A549 (cell line): ENCODE measurements at regions not wholly inside any gene's neighbourhood (a gene's known extent, or its start where the extent isn't known, plus 50 kb on each side); places are given as distances from the start of the nearest gene placed in this dataset.

ENCODE experiments used
- ATAC-seq, 2 experiments: fragments of 200-7000 bp in 1 of 2; fragments of >200 bp in 1 of 2; cut with Nextera tagmentation in 1 of 2; cut with Tn5 transposase in 1 of 2; 3 replicates each; pipeline versions ENCODE4 v1.8.0 to v1.9.1; 2018 to 2020; ENCODE audit warnings: mild to moderate bottlenecking in 1 of 2, moderate library complexity in 1 of 2
- CTCF ChIA-PET: fragments of 300-600 bp; sonication (Branson Sonifier 250); formaldehyde crosslinking; extraction: SDS; loops from one replicate; lab custom pipeline; 2021; ENCODE audit warnings: antibody characterized with exemption, inconsistent platforms; lab: Yijun Ruan, JAX
- POLR2A ChIA-PET: fragments of 350-600 bp; formaldehyde crosslinking; extraction: SDS; loops from one replicate; lab custom pipeline; 2021; ENCODE audit warnings: antibody characterized with exemption, inconsistent platforms; lab: Yijun Ruan, JAX
- DNase-seq, 2 experiments: peaks; one replicate each; pipeline versions ENCODE4 v3.0.0 to v3.0.0-alpha.2; 2011 to 2016; ENCODE audit warnings: low read depth in 1 of 2, low spot score in 1 of 2
- FAIRE-seq: peaks from 2 replicates; lab custom pipeline; 2011; peaks lifted over from hg19 to GRCh38; lab: Jason Lieb, UNC
- H3K27ac ChIP-seq, 2 experiments: fragments of >200 bp; sonication (Bioruptor Twin); formaldehyde crosslinking; 3 replicates each; pipeline ENCODE4 v1.5.1; 2016 to 2017
- H3K4me1 ChIP-seq: fragments of >200 bp; sonication (Bioruptor Twin); formaldehyde crosslinking; 3 replicates; pipeline ENCODE4 v1.6.1; 2016
- H3K4me2 ChIP-seq: fragments of >200 bp; sonication (Bioruptor Twin); formaldehyde crosslinking; 3 replicates; pipeline ENCODE4 v1.6.1; 2016
- H3K4me3 ChIP-seq: fragments of >200 bp; sonication (Bioruptor Twin); formaldehyde crosslinking; 3 replicates; pipeline ENCODE4 v1.5.1; 2016
- H3K9me3 ChIP-seq: fragments of >200 bp; sonication (Bioruptor Twin); formaldehyde crosslinking; 3 replicates; pipeline ENCODE4 v1.6.1; 2016
- BCL3 ChIP-seq: fragments of >200 bp; sonication (Bioruptor Twin); formaldehyde crosslinking; IDR thresholded peaks from 3 replicates; pipeline ENCODE4 v1.6.1; 2016
- CHD2 ChIP-seq: fragments of 150-350 bp; IDR thresholded peaks from 2 replicates; pipeline ENCODE4 v1.6.1; 2014; ENCODE audit warnings: low read length; ENCODE audit not compliant: partially characterized antibody
- EHF ChIP-seq: fragments of 250-450 bp; sonication (Bioruptor Pico); IDR thresholded peaks from 2 replicates; pipeline ENCODE4 v1.5.0; 2020; ENCODE audit warnings: mild to moderate bottlenecking
- FOSL2 ChIP-seq, 2 experiments: fragments of 450-650 bp in 1 of 2; fragments of >200 bp in 1 of 2; sonication (Bioruptor Twin) in 1 of 2; formaldehyde crosslinking; IDR thresholded peaks; 2 replicates each; pipeline versions ENCODE4 v1.5.0 to v1.6.1; 2016 to 2020; ENCODE audit warnings: mild to moderate bottlenecking in 1 of 2, moderate library complexity in 1 of 2
- HOXB13 ChIP-seq: fragments of 250-450 bp; sonication (Bioruptor Pico); IDR thresholded peaks from 2 replicates; pipeline ENCODE4 v1.5.0; 2020; ENCODE audit warnings: low read depth, mild to moderate bottlenecking, moderate library complexity
- JUNB ChIP-seq: fragments of >200 bp; sonication (Bioruptor Twin); formaldehyde crosslinking; IDR thresholded peaks from 2 replicates; pipeline ENCODE4 v1.6.1; 2016
- MAFK ChIP-seq: fragments of 450-650 bp; IDR thresholded peaks from 2 replicates; pipeline ENCODE4 v1.6.1; 2014; ENCODE audit not compliant: partially characterized antibody
- MAX ChIP-seq: IDR thresholded peaks from 2 replicates; pipeline ENCODE4 v1.6.1; 2012
- MAZ ChIP-seq: fragments of 150-350 bp; IDR thresholded peaks from 2 replicates; pipeline ENCODE4 v1.6.1; 2014; ENCODE audit warnings: antibody characterized with exemption, low read depth, low read length, borderline replicate concordance
- NPAS2 ChIP-seq: fragments of 250-450 bp; sonication (Bioruptor Pico); IDR thresholded peaks from 2 replicates; pipeline ENCODE4 v1.8.0; 2022; ENCODE audit warnings: mild to moderate bottlenecking, moderate library complexity, borderline replicate concordance
- NR3C1 ChIP-seq: fragments of >200 bp; sonication (Bioruptor Twin); formaldehyde crosslinking; IDR thresholded peaks from 3 replicates; pipeline ENCODE4 v1.6.1; 2017
- POLR2AphosphoS2 ChIP-seq: conservative IDR thresholded peaks from 2 replicates; pipeline ENCODE4 v1.6.1; 2012; ENCODE audit warnings: low read length, improper control_type of control experiment, inconsistent platforms
- SMC3 ChIP-seq: fragments of >200 bp; sonication (Bioruptor Twin); formaldehyde crosslinking; IDR thresholded peaks from 3 replicates; pipeline ENCODE4 v1.6.1; 2018; ENCODE audit warnings: inconsistent platforms
- SREBF2 ChIP-seq: fragments of 450-650 bp; IDR thresholded peaks from 2 replicates; pipeline ENCODE4 v1.6.1; 2014; ENCODE audit warnings: mild to moderate bottlenecking, moderate library complexity
- WGBS: methylation state at CpG from one replicate; pipeline ENCODE4 v1.1.6; 2017; ENCODE audit errors: missing lambda C conversion rate; 5-methylcytosine and 5-hydroxymethylcytosine counted together
- TF ChIP-seq, protein P1 (sequence below): fragments of 150-350 bp; IDR thresholded peaks from 2 replicates; pipeline ENCODE4 v1.6.1; 2014; ENCODE audit warnings: low read depth, mild to moderate bottlenecking, low read length
- TF ChIP-seq, protein P2 (sequence below): fragments of 250-450 bp; sonication (Bioruptor Pico); IDR thresholded peaks from 2 replicates; pipeline ENCODE4 v1.5.0; 2021; ENCODE audit warnings: mild to moderate bottlenecking, moderate library complexity, borderline replicate concordance
- TF ChIP-seq, protein P3 (sequence below): fragments of 200-600 bp; sonication (generic); IDR thresholded peaks from 2 replicates; pipeline ENCODE4 v1.6.1; 2016; ENCODE audit warnings: antibody characterized with exemption, mild to moderate bottlenecking, moderate library complexity
- TF ChIP-seq, protein P4 (sequence below): fragments of >200 bp; sonication (Bioruptor Twin); formaldehyde crosslinking; IDR thresholded peaks from 3 replicates; pipeline ENCODE4 v1.5.1; 2016

GRCh38 chr20:19942611-19943010 is 74.6 kb upstream of the NAA20 start:
- no peak for ATAC-seq
- POLR2A ChIA-PET, result no interaction called here
- TF ChIP-seq, protein P1, sequence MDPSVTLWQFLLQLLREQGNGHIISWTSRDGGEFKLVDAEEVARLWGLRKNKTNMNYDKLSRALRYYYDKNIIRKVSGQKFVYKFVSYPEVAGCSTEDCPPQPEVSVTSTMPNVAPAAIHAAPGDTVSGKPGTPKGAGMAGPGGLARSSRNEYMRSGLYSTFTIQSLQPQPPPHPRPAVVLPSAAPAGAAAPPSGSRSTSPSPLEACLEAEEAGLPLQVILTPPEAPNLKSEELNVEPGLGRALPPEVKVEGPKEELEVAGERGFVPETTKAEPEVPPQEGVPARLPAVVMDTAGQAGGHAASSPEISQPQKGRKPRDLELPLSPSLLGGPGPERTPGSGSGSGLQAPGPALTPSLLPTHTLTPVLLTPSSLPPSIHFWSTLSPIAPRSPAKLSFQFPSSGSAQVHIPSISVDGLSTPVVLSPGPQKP, result no peak
- no peak for TF ChIP-seq POLR2AphosphoS2
- TF ChIP-seq NR3C1, result no peak
- TF ChIP-seq NPAS2, result no peak
- TF ChIP-seq FOSL2 (IDR thresholded peaks at IDR 0.05), result no peak
- TF ChIP-seq FOSL2 (CRISPR knock-in tag; IDR thresholded peaks at IDR 0.05), result no peak
- no peak for TF ChIP-seq MAZ
- TF ChIP-seq, protein P2, sequence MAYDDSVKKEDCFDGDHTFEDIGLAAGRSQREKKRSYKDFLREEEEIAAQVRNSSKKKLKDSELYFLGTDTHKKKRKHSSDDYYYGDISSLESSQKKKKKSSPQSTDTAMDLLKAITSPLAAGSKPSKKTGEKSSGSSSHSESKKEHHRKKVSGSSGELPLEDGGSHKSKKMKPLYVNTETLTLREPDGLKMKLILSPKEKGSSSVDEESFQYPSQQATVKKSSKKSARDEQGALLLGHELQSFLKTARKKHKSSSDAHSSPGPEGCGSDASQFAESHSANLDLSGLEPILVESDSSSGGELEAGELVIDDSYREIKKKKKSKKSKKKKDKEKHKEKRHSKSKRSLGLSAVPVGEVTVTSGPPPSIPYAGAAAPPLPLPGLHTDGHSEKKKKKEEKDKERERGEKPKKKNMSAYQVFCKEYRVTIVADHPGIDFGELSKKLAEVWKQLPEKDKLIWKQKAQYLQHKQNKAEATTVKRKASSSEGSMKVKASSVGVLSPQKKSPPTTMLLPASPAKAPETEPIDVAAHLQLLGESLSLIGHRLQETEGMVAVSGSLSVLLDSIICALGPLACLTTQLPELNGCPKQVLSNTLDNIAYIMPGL (CRISPR knock-in tag), result no peak
- no peak for TF ChIP-seq JUNB
- TF ChIP-seq SMC3, result no peak
- no peak for TF ChIP-seq BCL3
- no peak for TF ChIP-seq SREBF2
- no peak for TF ChIP-seq MAFK
- TF ChIP-seq, protein P3, sequence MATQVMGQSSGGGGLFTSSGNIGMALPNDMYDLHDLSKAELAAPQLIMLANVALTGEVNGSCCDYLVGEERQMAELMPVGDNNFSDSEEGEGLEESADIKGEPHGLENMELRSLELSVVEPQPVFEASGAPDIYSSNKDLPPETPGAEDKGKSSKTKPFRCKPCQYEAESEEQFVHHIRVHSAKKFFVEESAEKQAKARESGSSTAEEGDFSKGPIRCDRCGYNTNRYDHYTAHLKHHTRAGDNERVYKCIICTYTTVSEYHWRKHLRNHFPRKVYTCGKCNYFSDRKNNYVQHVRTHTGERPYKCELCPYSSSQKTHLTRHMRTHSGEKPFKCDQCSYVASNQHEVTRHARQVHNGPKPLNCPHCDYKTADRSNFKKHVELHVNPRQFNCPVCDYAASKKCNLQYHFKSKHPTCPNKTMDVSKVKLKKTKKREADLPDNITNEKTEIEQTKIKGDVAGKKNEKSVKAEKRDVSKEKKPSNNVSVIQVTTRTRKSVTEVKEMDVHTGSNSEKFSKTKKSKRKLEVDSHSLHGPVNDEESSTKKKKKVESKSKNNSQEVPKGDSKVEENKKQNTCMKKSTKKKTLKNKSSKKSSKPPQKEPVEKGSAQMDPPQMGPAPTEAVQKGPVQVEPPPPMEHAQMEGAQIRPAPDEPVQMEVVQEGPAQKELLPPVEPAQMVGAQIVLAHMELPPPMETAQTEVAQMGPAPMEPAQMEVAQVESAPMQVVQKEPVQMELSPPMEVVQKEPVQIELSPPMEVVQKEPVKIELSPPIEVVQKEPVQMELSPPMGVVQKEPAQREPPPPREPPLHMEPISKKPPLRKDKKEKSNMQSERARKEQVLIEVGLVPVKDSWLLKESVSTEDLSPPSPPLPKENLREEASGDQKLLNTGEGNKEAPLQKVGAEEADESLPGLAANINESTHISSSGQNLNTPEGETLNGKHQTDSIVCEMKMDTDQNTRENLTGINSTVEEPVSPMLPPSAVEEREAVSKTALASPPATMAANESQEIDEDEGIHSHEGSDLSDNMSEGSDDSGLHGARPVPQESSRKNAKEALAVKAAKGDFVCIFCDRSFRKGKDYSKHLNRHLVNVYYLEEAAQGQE, result no peak
- no peak for TF ChIP-seq MAX
- no peak for TF ChIP-seq EHF (CRISPR knock-in tag)
- TF ChIP-seq, protein P4, sequence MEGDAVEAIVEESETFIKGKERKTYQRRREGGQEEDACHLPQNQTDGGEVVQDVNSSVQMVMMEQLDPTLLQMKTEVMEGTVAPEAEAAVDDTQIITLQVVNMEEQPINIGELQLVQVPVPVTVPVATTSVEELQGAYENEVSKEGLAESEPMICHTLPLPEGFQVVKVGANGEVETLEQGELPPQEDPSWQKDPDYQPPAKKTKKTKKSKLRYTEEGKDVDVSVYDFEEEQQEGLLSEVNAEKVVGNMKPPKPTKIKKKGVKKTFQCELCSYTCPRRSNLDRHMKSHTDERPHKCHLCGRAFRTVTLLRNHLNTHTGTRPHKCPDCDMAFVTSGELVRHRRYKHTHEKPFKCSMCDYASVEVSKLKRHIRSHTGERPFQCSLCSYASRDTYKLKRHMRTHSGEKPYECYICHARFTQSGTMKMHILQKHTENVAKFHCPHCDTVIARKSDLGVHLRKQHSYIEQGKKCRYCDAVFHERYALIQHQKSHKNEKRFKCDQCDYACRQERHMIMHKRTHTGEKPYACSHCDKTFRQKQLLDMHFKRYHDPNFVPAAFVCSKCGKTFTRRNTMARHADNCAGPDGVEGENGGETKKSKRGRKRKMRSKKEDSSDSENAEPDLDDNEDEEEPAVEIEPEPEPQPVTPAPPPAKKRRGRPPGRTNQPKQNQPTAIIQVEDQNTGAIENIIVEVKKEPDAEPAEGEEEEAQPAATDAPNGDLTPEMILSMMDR, result no peak
- no peak for TF ChIP-seq CHD2
- TF ChIP-seq HOXB13 (CRISPR knock-in tag), result no peak
- TF ChIP-seq, all 56 proteins: peak for 0
- DNase-seq, result no peak
- H3K4me1 ChIP-seq, result peaks cover 2% of the 10 kb centered on the region; the same call in 2 of the 3 replicates
- 87% methylated on average over 1 of the region's 1 CpG for WGBS
- no peak overlapping the region for H3K4me2 ChIP-seq
- no peak for FAIRE-seq
- no peaks in the 10 kb centered on the region for H3K9me3 ChIP-seq
- no peak overlapping the region for H3K27ac ChIP-seq
- CTCF ChIA-PET, result interaction anchor here (0.6 to 2.5 kb wide), 4 partner anchors 31 to 651 kb away, joined by 3 to 8 read pairs (median 3); no protein-coding TSS in a partner anchor
- no peak overlapping the region for H3K4me3 ChIP-seq
